ENCODE measurements at regions not wholly inside any gene's neighbourhood (a gene's known extent, or its start where the extent isn't known, plus 50 kb on each side); places are given as distances from the start of the nearest gene placed in this dataset.

GRCh38 chr21:43304621-43305335 is 122.2 kb downstream of the SIK1 start:
- DNase-seq (ENCODE audit: low spot score) (no peak), FAIRE-seq (no peak)

GRCh38 chr21:43304206-43304605 is 122.7 kb downstream of the SIK1 start:
- no peak for DNase-seq (ENCODE audit: low spot score)
- FAIRE-seq = no peak

DNA sequence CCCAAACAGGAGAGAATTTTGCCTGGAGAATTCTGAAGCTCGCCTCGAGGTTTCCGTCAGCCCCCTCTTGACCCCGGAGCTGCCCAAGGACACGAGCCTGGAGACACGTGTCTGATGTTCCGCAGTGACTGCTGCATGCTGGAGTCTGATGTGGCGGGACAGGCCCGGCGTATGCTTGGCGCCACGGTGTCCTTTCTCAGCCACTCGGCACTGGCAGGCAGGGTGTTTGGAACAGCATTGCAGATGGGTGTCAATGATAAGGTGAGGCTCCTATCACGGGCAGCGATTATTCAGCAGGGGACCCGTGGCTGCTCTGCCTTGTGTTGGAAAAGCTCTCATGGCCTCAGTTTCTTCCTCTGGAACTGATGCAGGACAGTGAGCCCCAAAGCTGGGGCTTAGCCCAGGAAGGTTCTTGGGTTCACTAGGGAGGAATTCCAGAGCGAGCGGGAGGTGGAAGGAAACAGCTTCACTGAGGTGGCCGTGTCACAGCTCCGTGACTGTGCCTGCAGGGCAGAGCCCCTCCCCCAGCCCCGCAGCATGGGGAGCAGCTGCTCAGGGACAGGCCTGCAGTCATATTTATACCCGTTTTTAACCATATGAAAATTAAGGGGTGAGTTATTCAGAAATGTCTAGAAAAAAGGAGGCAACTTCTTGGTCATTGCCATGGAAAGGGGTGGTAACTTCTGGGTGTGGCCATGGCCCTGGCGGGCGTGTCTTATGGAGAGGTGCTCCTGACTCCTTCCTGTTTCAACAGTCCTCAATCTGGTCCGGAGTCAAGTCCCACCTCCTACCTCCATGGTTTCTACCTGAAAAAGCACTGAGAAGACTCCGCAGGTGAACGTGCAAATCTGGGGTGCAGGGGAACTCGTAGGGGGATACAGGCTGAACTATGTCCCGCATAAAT is 123.4 kb downstream of the SIK1 start:
- no peak for FAIRE-seq
- DNase-seq (ENCODE audit: low spot score) = no peak

DNA sequence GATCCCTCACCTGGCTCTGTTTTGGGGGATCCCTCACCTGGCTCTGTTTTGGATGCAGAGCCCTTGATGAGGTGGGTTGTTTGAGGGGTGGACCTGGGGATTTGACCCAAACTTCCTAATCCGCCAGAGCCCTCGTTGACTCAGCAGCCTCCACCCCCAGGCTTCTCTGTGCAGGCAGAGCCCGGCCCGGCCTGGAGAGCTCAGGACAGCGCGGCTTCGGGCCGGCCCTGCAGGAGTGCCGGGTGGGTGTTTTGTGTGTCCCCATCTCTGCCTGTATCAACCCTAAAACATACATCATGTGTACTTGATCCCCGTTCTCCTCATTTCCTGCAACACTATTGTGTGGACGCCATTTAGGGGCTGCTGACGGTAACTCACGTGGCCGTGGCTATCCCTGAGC is 124.2 kb downstream of the SIK1 start:
- DNase-seq (ENCODE audit: low spot score) (no peak), FAIRE-seq (no peak)

DNA sequence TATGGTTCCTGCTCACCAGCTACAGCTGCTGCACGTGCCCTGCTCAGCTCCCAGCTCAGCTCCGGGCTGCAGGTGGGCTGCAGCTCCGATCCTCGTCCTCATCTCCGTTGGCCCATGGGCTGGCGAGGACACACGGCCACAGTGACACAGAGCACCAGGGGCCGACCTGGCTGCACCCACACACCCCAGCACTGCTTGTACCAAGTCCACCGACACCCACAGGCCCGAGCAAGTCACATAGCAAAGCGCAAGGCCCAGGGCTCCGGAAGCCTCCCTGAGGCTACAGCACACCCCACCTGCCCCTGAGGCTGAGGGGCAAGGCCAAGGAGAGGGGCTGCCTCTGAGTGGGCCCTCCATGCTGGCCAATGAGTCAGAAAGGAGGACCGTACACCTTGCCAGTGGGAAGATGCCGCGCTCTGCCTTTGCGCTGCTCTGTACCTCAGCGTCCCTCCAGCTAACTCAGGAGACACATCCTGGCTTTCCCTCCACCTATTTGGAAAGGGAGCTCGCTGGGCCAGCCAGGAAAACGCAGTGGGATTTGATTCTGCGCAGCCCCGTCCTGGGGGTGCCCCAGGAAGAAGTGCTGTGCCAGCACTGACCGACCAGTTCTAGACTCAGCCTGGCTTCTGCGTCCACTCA is 124.8 kb downstream of the SIK1 start:
- FAIRE-seq (no peak), DNase-seq (ENCODE audit: low spot score) (no peak)

DNA sequence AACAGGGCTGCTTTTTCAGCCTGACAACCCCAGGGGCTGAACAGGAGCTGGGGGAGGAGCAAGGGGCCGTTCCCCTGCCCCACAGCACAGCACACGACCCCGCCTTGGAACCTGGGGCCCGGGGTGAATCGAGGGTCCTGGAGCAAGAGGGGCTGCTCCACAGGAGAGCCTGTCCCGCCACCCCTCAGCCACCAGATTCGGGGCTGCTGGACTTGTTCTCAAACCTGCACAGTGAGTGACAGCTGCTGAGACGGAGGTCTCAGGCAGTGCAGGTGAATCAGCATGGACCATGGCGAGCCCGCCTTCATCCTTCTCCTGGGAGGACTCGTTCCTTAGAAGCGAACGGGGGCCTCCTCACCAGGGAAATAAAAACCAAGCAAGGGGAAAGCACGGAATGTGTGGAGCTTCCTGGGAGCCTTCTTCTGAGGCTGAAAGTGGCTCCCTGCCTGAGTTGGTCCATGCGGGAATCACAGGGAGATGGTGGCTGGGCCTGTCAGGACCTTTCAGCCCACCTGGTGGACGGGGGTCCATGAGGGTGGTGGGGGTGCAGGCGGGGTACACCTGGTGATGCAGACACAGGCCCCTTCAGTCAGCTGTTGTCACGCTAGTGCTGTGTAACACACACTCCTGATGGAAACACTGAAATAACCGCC is 125.4 kb downstream of the SIK1 start:
- DNase-seq (ENCODE audit: low spot score) (no peak), FAIRE-seq (no peak)

GRCh38 chr21:43300496-43301408 is 126.2 kb downstream of the SIK1 start:
- no peak for FAIRE-seq
- DNase-seq (ENCODE audit: low spot score) = no peak

- FAIRE-seq = no peak
- DNase-seq (ENCODE audit: low spot score) = no peak
These were observed 127.3 kb downstream of the SIK1 start for GRCh38 chr21:43299441-43300277.

- DNase-seq (ENCODE audit: low spot score) (no peak), FAIRE-seq (no peak)
These were observed 128.1 kb downstream of the SIK1 start for GRCh38 chr21:43298546-43299440.

- FAIRE-seq = no peak
These were observed 128.9 kb downstream of the SIK1 start for GRCh38 chr21:43297989-43298388.

DNA sequence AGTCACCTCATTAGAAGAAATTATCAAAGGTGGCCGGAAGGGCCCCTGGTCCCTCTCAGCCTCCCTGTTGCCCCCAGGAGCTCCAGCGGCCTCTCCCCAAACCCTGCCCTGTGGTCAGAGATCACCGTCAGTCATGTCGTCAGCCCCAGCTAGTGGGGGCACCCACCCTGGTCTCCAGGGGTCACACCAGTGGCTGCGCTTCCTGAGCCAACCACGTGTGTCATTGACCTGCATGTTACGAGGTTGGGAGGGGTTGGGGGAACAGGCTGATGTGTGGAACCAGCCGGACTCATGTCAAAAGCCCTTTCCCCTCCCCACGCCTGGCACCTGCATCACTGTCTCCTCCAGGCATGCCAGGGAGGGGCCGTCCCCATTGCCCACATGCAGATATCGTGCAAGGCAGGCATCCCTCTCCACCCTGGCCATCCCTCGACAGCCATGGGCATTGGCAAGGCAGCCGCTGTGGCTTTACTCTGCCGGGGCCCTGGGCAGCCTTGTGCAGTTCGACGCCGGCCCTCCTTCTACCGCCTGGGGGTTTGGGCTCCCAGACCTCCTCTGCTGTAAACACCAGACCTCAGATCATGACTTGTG is 128.7 kb downstream of the CRYAA start:
- DNase-seq (ENCODE audit: low spot score) (no peak), FAIRE-seq (no peak)

More at GRCh38 chr21:43297989-43298388, 128.9 kb downstream of the SIK1 start:
- DNase-seq (ENCODE audit: low spot score) = no peak

DNA sequence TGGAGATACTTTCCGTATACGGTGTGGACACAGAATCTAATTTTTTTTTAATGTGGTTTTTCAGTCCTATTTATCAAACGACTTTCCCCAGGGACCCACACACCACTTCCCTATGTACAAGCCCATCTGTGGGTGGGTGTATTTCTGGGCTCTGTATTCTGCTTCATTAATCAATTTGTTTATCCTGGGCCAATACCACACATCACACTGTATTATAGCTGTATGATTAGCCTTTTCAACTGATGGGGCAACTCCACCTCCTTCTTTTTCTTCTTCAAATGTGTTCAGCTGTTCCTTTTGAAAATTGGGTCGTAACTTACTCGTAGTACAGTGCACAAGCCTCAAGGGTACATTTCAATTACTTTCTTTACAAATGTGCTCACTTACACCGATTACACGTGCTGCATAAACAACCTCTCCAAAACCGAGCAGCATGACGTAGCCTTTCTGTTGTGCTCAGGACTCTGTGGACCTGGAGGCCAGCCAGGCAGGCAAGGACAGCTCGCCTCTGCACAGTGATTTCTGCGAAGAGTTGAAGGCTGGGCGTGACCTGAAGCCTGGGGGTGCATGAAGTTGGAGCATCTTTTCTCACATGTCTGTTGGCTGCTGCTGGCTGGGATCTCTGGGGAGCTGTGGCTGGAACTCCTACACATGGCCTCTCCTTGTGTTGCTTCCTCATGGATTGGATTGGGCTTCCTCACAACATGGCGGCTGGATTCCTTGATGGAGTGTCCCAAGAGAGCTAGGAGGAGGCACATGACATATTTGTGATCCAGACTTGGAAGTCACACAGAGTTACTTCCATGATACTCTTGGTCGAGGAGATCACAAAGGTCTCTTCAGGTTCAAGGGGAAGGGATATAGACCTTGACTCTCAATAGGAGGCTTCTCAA is 126.5 kb downstream of the CRYAA start:
- FAIRE-seq (no peak), DNase-seq (ENCODE audit: low spot score) (no peak)

DNA sequence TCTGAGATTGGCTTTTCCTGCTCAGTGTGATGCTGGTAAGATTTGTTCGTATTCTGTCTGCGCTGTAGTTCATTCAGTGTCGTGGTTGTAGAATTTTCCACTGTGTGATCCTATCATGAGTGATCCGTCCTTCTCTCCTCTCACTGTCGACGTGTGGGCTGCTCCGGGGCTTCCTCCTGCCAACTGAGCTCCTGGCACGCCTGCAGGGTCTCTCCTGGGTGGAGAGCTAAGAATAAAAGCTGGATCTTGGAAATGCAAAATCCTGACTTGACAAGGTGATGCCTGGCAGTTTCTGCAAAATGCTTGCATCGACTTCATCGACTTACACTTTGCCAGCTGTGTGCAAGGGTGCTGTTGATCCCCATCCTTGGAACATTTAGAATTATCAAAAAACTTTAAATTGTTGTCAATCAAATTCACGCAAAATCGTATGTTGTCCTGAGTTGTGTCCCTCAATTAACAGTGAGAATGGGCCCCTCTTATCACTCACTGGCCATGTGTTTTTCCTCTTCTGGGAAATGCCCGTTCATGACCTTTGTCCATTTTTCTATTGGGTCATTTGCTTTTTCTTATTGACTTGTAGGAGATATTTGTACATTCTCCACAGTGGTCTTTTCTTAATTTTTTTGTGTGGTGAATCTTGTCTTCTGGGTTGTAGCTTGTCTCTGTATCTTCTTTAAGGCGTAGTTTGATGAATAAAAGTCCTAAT is 125.5 kb downstream of the CRYAA start:
- DNase-seq (ENCODE audit: low spot score) (no peak), FAIRE-seq (no peak)

DNA sequence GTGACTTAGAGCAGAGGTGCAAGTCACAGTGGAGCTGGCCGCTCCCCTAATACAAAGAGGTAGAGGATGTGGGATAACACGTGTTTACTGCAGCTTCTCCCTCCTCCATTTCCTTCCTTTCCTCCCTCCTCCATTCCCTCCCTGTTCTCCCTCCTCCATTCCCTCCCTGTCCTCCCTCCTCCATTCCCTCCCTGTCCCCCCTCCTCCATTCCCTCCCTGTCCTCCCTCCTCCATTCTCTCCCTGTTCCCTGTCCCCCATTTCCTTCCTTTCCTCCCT is 124.0 kb downstream of the CRYAA start:
- FAIRE-seq (no peak), DNase-seq (ENCODE audit: low spot score) (no peak)

DNA sequence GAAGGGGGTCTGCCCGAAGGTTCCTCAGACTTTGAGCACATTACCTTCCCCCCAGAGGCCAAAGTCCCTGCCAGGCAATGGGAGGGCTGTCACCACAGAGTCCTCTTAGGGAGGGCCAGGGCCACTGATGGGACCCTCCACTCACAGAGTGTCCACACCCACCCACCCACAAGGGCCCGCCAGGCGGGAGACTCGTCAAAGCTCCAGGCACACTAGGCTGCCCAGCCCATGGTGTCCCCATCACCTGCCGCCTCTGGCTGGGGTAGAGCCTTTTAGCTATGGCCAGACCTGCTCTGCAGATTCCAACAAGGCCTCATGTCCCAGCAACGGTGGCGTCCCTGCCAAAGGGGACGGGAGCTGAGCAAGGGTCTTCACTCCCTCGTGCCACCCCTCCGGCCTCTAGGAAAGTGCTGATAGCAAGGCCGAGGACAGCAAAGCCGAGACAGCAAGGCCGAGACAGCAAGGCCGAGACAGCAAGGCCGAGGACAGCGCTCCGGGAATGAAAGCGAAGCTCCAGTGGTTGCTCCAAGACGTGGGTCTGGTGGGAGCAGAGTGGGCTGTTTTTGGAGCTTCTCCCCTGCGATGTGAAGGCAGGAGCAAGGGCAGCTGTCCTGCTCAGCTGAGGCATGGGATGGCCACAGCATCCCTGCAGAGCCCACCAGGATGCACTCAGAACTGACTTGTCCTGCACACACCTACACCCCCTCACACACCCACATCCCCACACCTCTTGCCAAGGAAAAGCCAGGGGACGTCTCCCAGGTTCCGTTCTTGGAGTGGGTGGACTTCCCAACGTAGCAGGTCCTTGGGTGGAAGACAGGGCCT is 123.4 kb downstream of the CRYAA start:
- DNase-seq (ENCODE audit: low spot score) = no peak
- FAIRE-seq = no peak

DNA sequence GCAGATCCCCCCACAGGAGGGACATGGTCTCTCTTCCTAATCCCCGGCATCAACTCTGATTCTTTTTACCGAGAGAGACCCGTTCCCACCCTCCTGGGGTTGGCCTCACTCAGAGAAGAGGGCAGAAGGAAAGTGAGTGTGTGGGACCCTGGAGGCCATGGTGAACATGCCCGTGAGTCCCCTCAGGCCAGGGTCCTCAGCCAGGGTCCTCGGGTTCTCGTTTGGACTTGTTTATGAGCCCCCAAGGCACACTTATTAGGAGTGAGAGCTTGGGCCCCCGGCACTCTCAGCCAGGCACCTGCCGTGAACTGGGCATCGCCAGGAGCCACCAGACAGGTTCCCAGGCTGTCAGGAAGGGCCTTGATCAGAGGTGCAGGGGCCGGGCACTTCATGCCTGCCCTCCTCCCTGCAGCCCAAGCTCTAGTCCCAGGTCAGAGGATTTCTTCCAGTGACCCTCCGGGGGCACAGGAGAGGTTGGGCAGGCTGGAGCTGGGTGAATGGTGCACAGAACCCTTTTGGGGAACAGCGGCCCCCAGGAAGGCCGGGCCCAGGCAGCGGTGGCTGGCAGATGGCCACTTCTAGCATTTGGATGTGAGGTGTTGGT is 122.6 kb downstream of the CRYAA start:
- no peak for DNase-seq (ENCODE audit: low spot score)
- no peak for FAIRE-seq

Measured in RCC 7860 (cell line).